ENCODE measurements at regions not wholly inside any gene's neighbourhood (a gene's known extent, or its start where the extent isn't known, plus 50 kb on each side); places are given as distances from the start of the nearest gene placed in this dataset.

- TF ChIP-seq CTCF (IDR thresholded peaks at IDR 0.05; ENCODE audit: poor library complexity), result no peak
- no peak for TF ChIP-seq EZH2phosphoT487 (IDR thresholded peaks at IDR 0.05; ENCODE audit: low read depth, severe bottlenecking, unreplicated experiment)
Measured at GRCh38 chr4:55277011-55277410, 69.0 kb upstream of the SRD5A3 start.

Data from hepatocyte (in vitro differentiated cells).